Nephron progenitor cell (in vitro differentiated cells): ENCODE measurements at regions not wholly inside any gene's neighbourhood (a gene's known extent, or its start where the extent isn't known, plus 50 kb on each side); places are given as distances from the start of the nearest gene placed in this dataset.

Source experiments
- DNase-seq: peaks from one replicate; pipeline ENCODE4 v3.0.0; 2021
- H3K27ac Mint-ChIP-seq: 2 replicates; pipeline ENCODE4 v1.8.0; 2021; ENCODE audit warnings: mild to moderate bottlenecking, moderate library complexity, mixed read lengths
- H3K27me3 Mint-ChIP-seq: 2 replicates; pipeline ENCODE4 v1.8.0; 2021; ENCODE audit warnings: mild to moderate bottlenecking, low read depth, mixed read lengths; ENCODE audit not compliant: poor library complexity
- H3K36me3 Mint-ChIP-seq: 2 replicates; pipeline ENCODE4 v1.8.0; 2021; ENCODE audit warnings: low read depth, mixed read lengths
- H3K4me1 Mint-ChIP-seq: 2 replicates; pipeline ENCODE4 v1.8.0; 2021; ENCODE audit warnings: mixed read lengths
- H3K4me3 Mint-ChIP-seq: 2 replicates; pipeline ENCODE4 v1.8.0; 2021; ENCODE audit warnings: mild to moderate bottlenecking, moderate library complexity, mixed read lengths
- H3K9me3 Mint-ChIP-seq: 2 replicates; pipeline ENCODE4 v1.8.0; 2021; ENCODE audit warnings: mild to moderate bottlenecking, moderate library complexity, mixed read lengths
- TF ChIP-seq, protein P1 (sequence below): fragments of 200-600 bp; sonication (generic); IDR thresholded peaks from 2 replicates; pipeline ENCODE4 v1.5.0; 2021; ENCODE audit warnings: antibody characterized with exemption

DNA sequence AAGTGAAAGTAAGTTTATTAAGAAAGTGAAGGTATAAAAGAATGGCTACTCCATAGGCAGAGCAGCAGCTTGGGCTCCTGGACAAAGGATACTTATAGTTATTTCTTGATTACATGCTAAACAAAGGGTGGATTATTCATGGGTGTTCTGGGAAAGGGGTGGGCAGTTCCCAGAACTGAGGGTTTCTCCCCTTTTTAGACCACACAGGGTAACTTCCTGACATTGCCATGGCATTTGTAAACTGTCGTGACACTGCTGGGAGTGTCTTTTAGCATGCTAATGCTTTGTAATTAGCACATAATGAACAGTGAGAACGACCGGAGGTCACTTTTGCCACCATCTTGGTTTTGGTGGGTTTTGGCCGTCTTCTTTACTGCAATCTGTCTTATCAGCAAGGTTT lies 557.6 kb downstream of the SPRY1 start:
- Mint-ChIP-seq H3K27me3 (peaks cover 4% of the 10 kb centered on the region), H3K4me1 (peaks cover 51% of the 10 kb centered on the region), H3K4me3 (no peak overlapping the region), H3K9me3 (peaks cover 31% of the 10 kb centered on the region), H3K36me3 (peaks cover 33% of the 10 kb centered on the region), H3K27ac (no peak overlapping the region)
- no peak for DNase-seq
- TF ChIP-seq, protein P1, sequence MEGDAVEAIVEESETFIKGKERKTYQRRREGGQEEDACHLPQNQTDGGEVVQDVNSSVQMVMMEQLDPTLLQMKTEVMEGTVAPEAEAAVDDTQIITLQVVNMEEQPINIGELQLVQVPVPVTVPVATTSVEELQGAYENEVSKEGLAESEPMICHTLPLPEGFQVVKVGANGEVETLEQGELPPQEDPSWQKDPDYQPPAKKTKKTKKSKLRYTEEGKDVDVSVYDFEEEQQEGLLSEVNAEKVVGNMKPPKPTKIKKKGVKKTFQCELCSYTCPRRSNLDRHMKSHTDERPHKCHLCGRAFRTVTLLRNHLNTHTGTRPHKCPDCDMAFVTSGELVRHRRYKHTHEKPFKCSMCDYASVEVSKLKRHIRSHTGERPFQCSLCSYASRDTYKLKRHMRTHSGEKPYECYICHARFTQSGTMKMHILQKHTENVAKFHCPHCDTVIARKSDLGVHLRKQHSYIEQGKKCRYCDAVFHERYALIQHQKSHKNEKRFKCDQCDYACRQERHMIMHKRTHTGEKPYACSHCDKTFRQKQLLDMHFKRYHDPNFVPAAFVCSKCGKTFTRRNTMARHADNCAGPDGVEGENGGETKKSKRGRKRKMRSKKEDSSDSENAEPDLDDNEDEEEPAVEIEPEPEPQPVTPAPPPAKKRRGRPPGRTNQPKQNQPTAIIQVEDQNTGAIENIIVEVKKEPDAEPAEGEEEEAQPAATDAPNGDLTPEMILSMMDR, result no peak

GRCh38 chr4:123955167-123955800 lies 558.7 kb downstream of the SPRY1 start:
- H3K9me3 Mint-ChIP-seq, result peaks cover 34% of the 10 kb centered on the region
- TF ChIP-seq, protein P1, result no peak
- H3K4me3 Mint-ChIP-seq, result peak overlapping the region; percentile 1
- peaks cover 4% of the 10 kb centered on the region for H3K27me3 Mint-ChIP-seq
- no peak for DNase-seq
- H3K4me1 Mint-ChIP-seq, result peaks cover 40% of the 10 kb centered on the region
- H3K27ac Mint-ChIP-seq, result peak overlapping the region; percentile 90
- H3K36me3 Mint-ChIP-seq, result peaks cover 37% of the 10 kb centered on the region

DNA sequence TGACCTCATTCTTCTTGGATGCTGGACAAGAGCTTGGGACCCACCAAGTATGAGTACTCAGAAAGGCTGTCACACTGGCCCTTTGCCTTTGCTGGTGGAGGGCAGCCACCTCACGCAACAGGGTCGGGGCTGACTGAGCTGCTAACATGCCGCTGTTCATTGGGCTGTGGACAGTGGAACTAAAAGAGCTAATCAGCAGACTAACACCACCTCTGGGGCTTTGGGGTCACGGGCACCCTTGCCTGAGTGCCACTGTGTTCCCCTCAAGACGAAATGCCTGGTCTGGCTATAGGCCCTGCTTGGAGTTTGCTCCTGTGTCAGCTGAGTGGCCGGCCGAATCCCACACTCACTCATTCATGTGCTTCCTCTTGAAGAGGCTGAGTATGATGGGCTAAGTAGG lies 559.6 kb downstream of the SPRY1 start:
- peaks cover 4% of the 10 kb centered on the region for H3K27me3 Mint-ChIP-seq
- peaks cover 37% of the 10 kb centered on the region for H3K36me3 Mint-ChIP-seq
- H3K4me3 Mint-ChIP-seq, result peak overlapping the region; percentile 8
- peaks cover 39% of the 10 kb centered on the region for H3K9me3 Mint-ChIP-seq
- DNase-seq, result no peak
- TF ChIP-seq, protein P1, result no peak
- H3K27ac Mint-ChIP-seq, result peak overlapping the region; percentile 90
- H3K4me1 Mint-ChIP-seq, result peaks cover 31% of the 10 kb centered on the region

- no peak for DNase-seq
- Mint-ChIP-seq H3K9me3 (peaks cover 20% of the 10 kb centered on the region), H3K27me3 (no peaks in the 10 kb centered on the region), H3K4me1 (no peaks in the 10 kb centered on the region), H3K36me3 (peaks cover 4% of the 10 kb centered on the region), H3K27ac (no peak overlapping the region), H3K4me3 (no peak overlapping the region)
- TF ChIP-seq, protein P1, result no peak
Observed at GRCh38 chr4:123966990-123967769, 570.6 kb downstream of the SPRY1 start.

GRCh38 chr4:123972031-123972430 lies 575.4 kb downstream of the SPRY1 start:
- H3K36me3 Mint-ChIP-seq, result peaks cover 34% of the 10 kb centered on the region
- DNase-seq, result no peak
- H3K4me3 Mint-ChIP-seq, result no peak overlapping the region
- H3K27ac Mint-ChIP-seq, result no peak overlapping the region
- H3K27me3 Mint-ChIP-seq, result no peaks in the 10 kb centered on the region
- TF ChIP-seq, protein P1, result no peak
- H3K9me3 Mint-ChIP-seq, result peaks cover 57% of the 10 kb centered on the region
- peaks cover 14% of the 10 kb centered on the region for H3K4me1 Mint-ChIP-seq
